Activated CD4-positive, alpha-beta T cell treated with anti-CD3 and anti-CD28 coated beads, Interleukin-10, Interleukin-2, amounts not matched to agents 100 ng/mL and 50 ng/mL, durations not matched to agents 16 hours and 8 hours (primary cell): ENCODE measurements at regions not wholly inside any gene's neighbourhood (a gene's known extent, or its start where the extent isn't known, plus 50 kb on each side); places are given as distances from the start of the nearest gene placed in this dataset.

ENCODE experiments used
- DNase-seq: peaks from one replicate; pipeline ENCODE4 v3.0.0-alpha.2; 2020

- no peak for DNase-seq
Observed at GRCh38 chr1:238241607-238242006, 350.9 kb upstream of the ZP4 start.

DNA sequence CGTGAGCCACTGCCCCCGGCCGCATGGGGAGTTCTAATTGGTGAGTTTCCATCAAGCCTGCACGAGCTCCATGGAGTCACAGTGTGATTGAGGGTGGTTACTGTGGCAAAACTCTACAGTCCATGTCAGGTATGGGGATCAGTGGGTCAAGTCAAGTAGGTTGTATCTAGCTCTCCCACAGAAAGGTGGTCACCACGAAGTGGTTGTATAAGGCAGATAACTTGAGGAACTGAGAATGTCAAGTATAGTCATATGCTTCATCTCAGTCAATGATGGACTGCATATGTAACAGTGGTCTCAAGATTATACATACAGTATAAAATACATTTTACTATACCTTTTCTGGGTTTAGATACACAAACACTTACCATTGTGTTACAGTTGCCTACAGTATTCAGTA is 348.6 kb upstream of the ZP4 start:
- no peak for DNase-seq

DNA sequence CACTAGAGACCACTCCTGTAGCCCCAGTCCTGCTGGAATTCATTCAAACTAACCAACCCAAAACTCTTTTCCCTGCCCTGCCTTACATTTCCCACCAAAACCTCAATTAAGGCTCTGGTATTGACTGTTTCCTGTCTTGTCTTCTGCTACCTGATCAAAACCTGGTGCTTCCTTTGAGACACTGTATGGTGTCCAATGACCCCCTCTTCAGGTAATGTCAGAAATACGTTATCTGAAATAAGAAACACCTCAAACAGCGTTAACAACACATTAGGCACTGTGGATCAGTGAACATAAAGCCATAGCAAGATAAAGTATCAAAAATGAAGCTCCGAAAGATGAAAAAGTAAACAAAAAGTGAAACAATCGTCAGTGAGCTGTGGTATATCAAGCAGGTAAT is 343.2 kb upstream of the ZP4 start:
- no peak for DNase-seq

GRCh38 chr1:238232084-238232710 is 341.5 kb upstream of the ZP4 start:
- DNase-seq: no peak

- no peak for DNase-seq
Observed at GRCh38 chr1:238226810-238227209, 336.1 kb upstream of the ZP4 start.

DNA sequence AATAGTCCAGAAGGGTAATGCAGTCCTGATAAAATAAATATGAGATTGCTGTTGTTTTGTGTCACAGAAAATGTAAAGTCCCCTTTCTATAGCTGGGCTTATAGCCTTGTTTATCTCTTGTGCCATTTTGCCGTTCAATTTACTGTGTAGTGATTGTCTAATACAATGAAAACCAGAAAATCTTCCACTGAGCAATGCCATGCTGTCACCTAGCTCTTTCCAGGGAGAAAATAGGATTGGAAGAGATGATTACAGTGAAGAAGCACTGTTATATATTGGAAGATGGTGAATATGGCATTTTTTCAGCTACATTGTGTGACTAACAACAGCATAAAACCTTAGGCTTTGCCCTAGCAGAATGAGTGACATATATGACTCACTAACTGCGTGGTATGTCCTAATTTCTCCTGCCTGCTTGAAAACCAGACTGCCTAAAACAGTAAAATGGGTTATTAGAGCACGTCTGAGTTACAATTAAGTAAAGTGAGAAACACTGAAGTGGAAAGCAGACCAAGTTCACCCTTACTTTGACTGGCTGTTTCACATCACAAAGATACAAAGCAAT is 332.4 kb upstream of the ZP4 start:
- DNase-seq: no peak

DNA sequence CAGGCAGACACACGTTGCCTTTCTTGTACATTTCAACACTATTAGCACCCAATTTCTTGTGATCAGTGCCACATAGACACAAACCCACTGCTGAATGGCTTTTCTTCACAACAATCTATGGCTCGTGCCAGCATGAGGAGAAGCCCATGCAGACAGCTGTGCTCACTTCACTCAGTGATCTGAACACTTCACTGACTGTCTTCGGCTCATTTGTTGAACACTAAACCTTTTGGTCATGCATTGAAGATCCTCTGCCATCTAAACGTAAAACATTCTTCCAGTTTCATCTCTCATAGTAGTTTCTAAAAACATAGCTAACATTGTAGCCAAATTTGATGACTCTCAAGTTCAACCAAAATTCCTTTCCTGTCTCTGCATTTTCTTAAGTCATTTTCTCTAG is 331.0 kb upstream of the ZP4 start:
- no peak for DNase-seq

- no peak for DNase-seq
Observed at GRCh38 chr1:238214449-238214848, 323.7 kb upstream of the ZP4 start.

DNA sequence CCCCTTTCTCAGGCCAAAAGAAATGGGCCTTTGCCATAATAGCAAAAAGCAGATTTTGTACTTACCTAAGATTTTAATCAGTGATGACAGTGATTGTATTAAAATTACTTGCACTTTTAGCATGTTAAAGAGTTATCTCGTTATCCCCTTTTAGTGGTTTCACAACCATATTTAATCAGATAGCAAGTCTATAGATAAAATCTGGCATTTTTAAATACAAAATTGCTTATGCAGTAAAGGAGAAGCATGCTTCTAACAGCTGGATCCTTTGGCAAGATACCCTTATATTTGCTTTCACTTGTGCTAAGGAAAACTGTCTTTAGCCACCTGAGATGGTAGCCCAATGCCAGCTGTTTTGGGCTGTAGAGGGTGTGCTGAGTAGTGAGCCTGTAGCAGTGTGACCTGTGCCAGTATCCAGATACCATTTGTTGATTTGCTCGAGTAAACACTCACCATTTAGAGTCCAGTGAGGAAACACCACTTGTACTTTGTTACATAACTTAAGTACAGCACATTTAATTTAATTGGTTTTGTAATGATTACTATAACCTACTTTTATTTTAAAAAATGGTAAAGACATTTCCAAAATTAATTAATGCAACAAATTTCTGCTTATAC is 314.4 kb upstream of the ZP4 start:
- no peak for DNase-seq

- DNase-seq: no peak
Observed at GRCh38 chr1:238201992-238202391, 311.3 kb upstream of the ZP4 start.

GRCh38 chr1:238199325-238199724 is 308.6 kb upstream of the ZP4 start:
- DNase-seq: no peak

GRCh38 chr1:238196516-238196915 is 305.8 kb upstream of the ZP4 start:
- no peak for DNase-seq

GRCh38 chr1:238191170-238191569 is 300.4 kb upstream of the ZP4 start:
- no peak for DNase-seq

GRCh38 chr1:238187575-238187949 is 296.8 kb upstream of the ZP4 start:
- DNase-seq: no peak

DNA sequence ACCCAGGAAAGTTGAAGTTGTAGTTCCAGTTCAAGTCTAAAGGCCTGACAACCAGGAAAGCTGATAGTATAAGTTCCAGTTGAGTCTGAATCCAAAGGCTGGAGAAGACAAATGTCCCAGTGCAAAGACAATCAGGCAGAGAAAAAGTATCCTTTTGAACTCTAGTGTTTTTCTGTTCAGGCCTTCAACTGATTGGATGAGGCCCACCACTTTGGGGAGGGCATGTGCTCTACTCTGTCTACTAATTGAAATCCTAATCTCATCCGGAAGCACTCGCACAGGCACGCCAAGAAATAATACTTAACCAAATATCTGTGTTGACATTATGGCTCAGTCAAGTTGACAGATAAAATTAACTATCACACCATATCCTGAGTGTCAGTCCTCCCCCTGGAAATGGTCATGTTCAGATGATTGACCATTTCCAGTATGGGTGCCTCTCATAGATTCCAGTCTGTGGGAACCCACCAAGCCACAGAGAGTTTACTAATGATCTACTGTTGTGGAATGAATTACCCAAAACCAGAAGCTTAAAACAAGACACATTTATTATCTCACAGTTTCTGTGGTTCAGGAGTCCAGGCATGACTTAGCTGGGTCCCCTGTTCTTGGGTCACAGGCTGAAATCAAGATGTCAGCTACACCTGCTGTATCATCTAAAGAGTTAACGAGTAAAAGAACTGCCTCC is 296.3 kb upstream of the ZP4 start:
- DNase-seq: no peak

- no peak for DNase-seq
Observed at GRCh38 chr1:238177960-238178645, 287.4 kb upstream of the ZP4 start.

DNA sequence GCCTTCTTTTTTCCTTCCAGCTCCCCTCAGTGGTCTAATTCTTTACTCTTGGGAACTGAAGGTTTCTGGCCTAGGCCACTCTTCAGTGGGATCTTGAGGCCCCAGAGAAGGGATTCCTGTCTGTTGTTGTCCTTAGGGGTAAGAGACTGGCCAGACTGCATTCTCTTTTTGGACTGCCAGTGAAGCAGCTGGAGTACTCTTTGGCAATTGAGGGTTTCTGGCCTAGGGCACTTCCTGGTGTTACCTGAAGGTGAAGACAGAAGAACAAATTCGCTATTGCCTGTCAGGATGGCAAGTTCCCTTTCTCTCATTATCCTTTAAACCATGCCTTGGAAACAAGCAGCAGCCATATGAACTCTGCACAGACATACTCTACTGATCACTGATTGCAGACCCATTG is 286.6 kb upstream of the ZP4 start:
- DNase-seq: no peak

GRCh38 chr1:238176441-238176840 is 285.7 kb upstream of the ZP4 start:
- DNase-seq: no peak

DNA sequence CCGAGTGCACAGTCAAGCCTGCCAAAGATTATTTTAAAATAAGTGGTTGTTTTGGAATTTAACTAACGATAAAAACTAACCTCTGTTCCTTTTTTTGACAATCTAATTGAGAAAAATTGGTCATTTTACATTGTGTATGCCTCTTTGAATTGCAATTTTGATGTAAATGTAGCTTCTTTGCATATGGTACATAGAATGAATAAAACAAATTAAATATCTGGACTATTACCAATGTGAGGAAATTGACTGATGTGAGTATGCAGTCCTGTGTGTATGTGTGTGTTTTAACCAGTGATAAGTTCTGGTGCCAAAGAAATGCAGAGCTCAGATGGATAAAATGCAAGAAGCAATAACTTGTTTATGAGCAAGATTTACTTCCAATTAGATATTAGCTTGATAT is 281.3 kb upstream of the ZP4 start:
- no peak for DNase-seq

- no peak for DNase-seq
Observed at GRCh38 chr1:238161955-238162354, 271.2 kb upstream of the ZP4 start.

DNA sequence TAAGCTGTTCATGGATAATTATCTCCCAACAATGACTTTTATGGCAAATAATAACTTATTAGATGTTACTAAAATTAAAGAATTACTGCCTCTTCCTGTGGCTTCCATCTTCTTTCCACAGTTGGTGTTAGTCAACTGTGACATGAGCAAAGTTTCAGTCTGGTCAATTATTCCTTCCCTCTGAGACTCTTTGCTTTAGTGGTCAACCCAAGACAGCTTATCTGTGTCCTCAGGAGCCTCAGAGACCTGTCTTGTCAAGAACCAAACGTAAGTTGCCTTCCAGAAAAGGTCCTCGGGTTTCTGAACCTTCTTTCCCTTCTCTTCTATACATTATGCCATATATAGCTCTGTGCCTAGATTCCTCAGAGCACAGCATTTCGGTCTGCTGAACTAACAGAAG is 263.2 kb upstream of the ZP4 start:
- no peak for DNase-seq

DNA sequence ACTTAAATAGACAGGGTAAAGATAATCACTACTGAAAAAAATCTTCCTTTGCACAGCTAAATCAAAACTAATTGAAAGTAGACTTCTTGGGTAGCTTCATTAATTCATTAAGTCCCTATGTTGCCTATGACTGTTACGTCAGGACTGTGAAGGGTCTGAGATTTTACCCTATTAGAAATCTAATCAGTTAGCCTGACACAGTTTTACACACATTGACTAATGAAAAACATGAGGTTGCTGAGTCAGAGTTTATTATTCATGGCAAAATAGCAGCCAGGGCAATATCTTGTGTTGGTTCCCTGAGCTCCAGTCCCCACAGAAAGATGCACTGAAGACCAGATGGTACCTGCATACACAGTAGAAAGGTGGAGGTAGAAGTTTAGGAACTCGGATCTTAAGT is 262.5 kb upstream of the ZP4 start:
- DNase-seq: no peak

DNA sequence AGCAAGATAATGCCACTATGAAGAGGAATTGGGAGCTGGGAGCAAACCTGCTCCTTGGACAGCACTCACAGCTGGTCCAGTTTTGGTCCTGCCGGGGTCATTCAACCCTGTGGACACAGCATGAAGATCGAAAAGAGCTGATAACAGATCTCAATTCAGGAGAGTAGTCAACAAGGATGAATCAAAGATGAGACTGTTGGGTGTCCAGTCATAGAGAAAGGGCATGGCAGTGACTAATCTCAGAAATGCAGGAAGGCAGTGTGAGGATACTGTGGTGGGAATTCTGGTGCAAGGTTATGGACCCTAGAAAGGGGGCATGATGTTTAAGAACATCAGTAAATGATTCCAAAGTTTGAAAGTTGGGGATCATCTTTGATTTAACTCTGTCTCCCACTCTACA is 261.4 kb upstream of the ZP4 start:
- DNase-seq: no peak

DNA sequence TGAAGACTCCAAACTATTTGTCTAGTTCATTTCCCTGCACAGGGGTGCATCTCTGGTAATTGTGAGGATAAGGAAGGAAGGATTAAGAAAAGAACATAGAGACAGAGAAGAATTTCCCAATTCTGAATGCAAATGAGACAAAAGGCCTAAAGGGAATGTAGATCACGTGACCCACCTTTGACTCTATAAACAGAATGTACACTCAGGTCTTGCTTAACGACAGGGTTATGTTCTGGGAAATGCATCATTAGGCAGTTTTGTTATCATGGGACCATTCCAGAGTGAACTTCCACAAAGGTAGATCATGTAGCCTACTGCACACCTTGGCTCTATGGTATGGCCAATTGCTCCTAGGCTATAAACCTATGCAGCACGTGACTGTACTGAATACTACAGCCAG is 252.3 kb upstream of the ZP4 start:
- no peak for DNase-seq
